ENCODE measurements at regions not wholly inside any gene's neighbourhood (a gene's known extent, or its start where the extent isn't known, plus 50 kb on each side); places are given as distances from the start of the nearest gene placed in this dataset.

DNA sequence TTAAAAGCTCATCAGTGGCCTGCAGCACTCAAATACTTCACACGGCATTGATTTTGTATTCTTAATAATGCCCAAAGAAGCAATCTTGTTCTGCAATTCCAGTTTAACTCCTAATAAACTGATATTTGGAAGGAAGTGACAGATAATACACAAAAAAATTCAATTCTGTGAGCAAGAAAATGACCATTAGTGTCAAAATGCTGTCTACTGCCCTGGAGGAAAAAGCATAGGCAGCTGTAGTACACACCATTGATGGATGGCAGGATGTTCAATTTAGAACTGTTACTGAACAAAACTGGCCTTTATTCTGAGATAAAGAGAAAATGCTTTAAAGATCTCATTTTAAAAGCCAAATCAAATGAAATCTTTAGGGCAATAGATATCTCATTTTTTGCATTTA lies 251.3 kb upstream of the FMN2 start:
- TF ChIP-seq ETV6 (IDR thresholded peaks at IDR 0.05; ENCODE audit: borderline replicate concordance in 1 of 2, low read depth in 2 of 2, low read length in 1 of 2) (no peak), ETV6 (CRISPR knock-in tag; IDR thresholded peaks at IDR 0.05; ENCODE audit: borderline replicate concordance) (no peak), JUN (IDR thresholded peaks at IDR 0.05; ENCODE audit: borderline replicate concordance, low read depth, low read length) (no peak), JUN (CRISPR knock-in tag; IDR thresholded peaks at IDR 0.05; ENCODE audit: borderline replicate concordance) (no peak), SETDB1 (IDR thresholded peaks at IDR 0.05; ENCODE audit: low read length) (no peak), RBM39 (optimal IDR thresholded peaks at IDR 0.05; ENCODE audit: low read depth, low read length) (no peak), MEF2D (tag; conservative IDR thresholded peaks at IDR 0.05; ENCODE audit: low read depth) (no peak), SMAD4 (CRISPR knock-in tag; conservative IDR thresholded peaks at IDR 0.05) (no peak), HDAC2 (IDR thresholded peaks at IDR 0.05) (no peak), NFYB (IDR thresholded peaks at IDR 0.05; ENCODE audit: extremely low read depth, insufficient read length) (no peak), IFI16 (CRISPR knock-in tag; IDR thresholded peaks at IDR 0.05) (no peak), MXI1 (IDR thresholded peaks at IDR 0.05; ENCODE audit: low read depth, low read length) (no peak)
- TF ChIP-seq, protein P1, sequence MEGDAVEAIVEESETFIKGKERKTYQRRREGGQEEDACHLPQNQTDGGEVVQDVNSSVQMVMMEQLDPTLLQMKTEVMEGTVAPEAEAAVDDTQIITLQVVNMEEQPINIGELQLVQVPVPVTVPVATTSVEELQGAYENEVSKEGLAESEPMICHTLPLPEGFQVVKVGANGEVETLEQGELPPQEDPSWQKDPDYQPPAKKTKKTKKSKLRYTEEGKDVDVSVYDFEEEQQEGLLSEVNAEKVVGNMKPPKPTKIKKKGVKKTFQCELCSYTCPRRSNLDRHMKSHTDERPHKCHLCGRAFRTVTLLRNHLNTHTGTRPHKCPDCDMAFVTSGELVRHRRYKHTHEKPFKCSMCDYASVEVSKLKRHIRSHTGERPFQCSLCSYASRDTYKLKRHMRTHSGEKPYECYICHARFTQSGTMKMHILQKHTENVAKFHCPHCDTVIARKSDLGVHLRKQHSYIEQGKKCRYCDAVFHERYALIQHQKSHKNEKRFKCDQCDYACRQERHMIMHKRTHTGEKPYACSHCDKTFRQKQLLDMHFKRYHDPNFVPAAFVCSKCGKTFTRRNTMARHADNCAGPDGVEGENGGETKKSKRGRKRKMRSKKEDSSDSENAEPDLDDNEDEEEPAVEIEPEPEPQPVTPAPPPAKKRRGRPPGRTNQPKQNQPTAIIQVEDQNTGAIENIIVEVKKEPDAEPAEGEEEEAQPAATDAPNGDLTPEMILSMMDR (IDR thresholded peaks at IDR 0.05 in 2 of 3, conservative IDR thresholded peaks at IDR 0.05 in 1 of 3; ENCODE audit: insufficient read depth in 2 of 3, low read depth in 1 of 3, low read length in 3 of 3): no peak
- TF ChIP-seq, protein P2, sequence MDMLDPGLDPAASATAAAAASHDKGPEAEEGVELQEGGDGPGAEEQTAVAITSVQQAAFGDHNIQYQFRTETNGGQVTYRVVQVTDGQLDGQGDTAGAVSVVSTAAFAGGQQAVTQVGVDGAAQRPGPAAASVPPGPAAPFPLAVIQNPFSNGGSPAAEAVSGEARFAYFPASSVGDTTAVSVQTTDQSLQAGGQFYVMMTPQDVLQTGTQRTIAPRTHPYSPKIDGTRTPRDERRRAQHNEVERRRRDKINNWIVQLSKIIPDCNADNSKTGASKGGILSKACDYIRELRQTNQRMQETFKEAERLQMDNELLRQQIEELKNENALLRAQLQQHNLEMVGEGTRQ (CRISPR knock-in tag; IDR thresholded peaks at IDR 0.05): no peak

Measured in K562 (cell line).